NCI-H1092 treated with DMSO at 0.1 percent for 48 hours (cell line): ENCODE measurements at regions not wholly inside any gene's neighbourhood (a gene's known extent, or its start where the extent isn't known, plus 50 kb on each side); places are given as distances from the start of the nearest gene placed in this dataset.
A peak's percentile ranks its signal among the peaks of the same experiment; 100 is the strongest.

Source experiments
- DNase-seq: peaks from one replicate; lab custom pipeline; 2025; lab: John Stamatoyannopoulos, UW

DNA sequence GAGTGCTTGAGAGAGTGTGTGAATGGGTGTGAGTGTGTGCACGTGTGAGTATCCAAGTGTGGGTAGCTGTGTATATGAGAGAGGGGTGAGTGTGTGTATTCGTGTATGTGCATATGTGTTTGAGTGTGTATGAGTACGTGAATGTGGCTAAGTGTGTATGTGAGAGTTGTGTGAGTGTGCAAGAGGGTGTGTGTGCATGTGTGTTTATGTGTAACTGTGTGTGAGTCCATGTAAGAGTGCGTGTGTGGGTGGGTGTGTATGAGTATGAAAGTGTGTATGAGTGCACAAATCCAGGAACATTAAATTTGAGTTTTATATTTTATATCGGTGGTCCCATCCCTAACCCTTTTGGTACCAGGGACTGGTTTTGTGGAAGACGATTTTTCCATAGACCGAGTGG lies 156.4 kb downstream of the TENT4A start:
- no peak for DNase-seq

DNA sequence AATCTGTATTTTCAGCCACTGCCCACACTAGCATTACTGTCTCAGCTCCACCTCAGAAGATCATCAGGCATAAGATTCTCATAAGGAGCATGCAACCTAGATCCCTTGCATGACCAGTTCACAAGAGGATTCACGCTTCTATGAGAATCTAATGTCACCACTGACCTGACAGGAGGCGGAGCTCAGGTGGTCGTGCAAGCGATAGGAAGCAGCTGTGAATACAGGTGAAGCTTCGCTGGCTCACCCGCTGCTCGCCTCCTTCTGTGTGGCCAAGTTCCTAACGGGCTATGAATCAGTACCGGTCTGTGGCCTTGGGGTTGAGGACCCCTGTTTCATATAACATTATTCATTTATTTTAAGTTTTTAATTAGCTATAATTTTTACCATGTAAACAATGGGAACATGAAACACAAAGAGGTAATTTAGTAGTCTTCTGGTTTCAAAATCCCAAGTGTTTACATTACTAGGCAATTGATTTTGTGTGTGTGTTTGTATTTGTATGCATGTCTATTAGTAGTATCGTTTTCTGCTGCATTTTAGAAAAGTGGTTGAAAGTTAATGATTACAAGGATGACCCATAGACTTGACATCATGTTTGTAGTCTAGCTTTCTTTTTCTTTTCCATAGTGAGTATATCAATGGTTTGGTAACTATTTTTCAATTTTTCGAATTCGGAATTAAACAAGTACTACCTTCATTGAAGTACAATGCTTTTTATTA lies 159.4 kb downstream of the TENT4A start:
- DNase-seq, result no peak

- no peak for DNase-seq
These were observed 160.1 kb downstream of the TENT4A start for GRCh38 chr5:6873359-6873758.

DNA sequence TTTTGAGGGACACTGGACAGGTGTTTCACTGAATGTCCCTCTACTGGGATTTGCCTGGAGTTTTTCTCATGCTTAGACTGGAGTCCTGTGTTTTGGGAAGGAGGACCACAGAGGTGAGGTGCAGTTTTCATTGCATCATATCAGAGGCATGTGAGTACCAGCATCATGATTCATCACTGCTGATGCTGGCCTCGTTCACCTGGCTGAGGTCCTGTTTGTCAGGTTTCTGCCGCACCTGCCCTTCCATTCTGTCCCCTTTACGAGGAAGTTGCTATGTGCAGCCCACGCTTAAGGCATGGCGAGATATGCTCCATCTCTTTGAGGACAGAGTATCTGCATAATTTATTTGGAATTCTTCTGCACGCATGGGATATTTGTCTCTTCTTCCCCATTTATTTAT lies 162.1 kb downstream of the TENT4A start:
- no peak for DNase-seq

GRCh38 chr5:6877986-6878828 lies 165.0 kb downstream of the TENT4A start:
- DNase-seq, result no peak

GRCh38 chr5:6885581-6885980 lies 172.3 kb downstream of the TENT4A start:
- DNase-seq, result no peak

DNA sequence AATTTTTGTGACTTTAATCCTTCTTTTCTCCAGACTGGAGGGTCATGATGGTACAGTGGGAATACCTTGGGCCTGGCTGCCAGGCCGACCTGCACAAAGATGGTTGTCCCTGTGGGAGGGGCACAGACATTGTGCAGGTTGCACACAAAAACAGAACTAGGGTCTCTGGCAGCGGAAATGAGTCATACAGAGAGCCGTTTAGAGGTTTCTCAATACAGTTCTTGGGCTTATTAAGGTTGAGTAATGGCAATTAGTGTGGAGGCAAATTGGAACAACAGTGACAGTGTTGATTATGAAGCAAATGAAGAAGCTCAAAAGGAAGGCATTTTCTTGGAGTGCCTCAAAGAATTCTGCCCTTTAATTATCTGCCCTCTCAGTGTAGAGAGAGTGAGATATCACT lies 173.6 kb downstream of the TENT4A start:
- no peak for DNase-seq

GRCh38 chr5:6889030-6889429 lies 175.8 kb downstream of the TENT4A start:
- DNase-seq, result no peak

DNA sequence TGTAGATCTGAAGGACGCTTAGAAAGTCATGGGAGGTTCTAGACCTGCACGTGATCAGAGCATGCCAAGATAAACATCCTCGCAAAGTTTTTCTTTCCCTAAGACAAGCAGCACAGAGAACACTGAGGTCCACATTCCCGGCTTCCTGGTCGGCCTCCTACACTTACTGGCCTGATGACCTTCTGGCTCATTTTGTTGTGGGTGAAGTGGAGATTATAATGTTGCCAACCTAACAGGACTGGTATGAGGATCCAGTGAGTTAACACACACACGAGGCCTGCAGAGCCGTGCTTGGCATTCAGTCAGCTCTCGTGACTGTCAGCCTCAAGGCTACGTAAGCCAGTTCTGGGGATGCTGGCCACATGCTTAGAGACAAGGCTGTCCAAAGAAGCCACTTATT lies 186.0 kb downstream of the TENT4A start:
- peak; percentile 73 for DNase-seq

GRCh38 chr5:6900247-6901227 lies 187.3 kb downstream of the TENT4A start:
- peak; percentile 99 for DNase-seq

DNA sequence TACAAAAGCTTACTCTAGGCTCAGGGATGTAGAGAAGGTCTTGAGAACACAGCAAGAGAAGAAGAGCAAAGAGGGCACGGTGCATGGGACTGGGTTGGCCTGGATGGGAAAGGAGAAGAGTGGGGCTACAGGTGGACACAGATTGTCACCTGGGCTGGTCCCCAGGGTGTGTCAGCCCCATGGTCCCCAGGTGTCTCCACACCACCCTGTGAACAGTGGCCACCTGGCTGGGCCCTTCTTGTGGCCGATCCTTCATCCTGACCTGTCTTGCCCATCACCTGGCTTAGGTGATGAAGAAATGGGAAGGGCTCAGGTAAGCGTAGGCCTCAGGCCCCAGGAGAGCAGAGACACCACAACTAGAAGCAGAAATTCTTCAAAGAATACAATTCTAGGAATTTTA lies 188.9 kb downstream of the TENT4A start:
- peak; percentile 33 for DNase-seq

GRCh38 chr5:6902597-6902996 lies 189.4 kb downstream of the TENT4A start:
- DNase-seq, result peak; percentile 86

DNA sequence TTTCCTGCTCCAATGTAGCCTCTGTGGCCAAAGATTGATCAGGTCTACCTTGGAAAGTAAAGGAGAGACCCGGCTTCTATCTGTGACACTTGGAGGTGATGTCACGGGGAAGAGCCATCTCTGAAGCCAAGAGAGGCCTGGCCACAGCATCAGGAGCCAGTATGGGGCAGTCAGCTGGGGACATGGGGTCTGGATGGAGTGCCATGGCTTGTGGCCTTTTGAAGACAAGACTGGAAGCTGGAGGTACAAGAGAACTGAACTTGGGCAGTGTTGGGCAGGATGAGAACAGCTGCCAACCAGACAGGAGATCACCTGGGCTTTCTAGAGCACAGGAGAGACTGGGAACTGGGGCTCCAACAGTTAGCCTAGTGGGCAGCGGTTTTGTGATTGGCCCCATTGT lies 190.7 kb downstream of the TENT4A start:
- no peak for DNase-seq

DNA sequence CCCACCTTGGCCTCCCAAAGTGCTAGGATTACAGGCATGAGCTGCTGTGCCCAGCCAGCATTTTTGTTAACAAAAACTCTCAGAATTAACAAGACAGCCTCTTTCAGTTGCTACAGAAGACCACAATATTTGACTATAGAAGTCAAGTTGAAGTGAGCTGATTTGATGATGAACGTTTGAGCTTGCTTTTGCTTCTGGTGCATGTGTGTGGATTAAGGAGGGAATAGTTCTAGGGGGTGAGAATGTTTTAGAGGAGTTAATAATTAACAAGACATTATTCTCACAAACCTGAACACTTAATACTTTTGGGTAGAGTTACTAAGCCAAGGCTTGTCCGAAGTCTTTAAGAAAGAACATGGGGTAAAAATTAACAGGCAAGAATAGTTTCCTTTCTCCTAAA lies 191.6 kb downstream of the TENT4A start:
- no peak for DNase-seq

- DNase-seq, result no peak
These were observed 192.2 kb downstream of the TENT4A start for GRCh38 chr5:6905423-6905822.

GRCh38 chr5:6905883-6906282 lies 192.7 kb downstream of the TENT4A start:
- no peak for DNase-seq

DNA sequence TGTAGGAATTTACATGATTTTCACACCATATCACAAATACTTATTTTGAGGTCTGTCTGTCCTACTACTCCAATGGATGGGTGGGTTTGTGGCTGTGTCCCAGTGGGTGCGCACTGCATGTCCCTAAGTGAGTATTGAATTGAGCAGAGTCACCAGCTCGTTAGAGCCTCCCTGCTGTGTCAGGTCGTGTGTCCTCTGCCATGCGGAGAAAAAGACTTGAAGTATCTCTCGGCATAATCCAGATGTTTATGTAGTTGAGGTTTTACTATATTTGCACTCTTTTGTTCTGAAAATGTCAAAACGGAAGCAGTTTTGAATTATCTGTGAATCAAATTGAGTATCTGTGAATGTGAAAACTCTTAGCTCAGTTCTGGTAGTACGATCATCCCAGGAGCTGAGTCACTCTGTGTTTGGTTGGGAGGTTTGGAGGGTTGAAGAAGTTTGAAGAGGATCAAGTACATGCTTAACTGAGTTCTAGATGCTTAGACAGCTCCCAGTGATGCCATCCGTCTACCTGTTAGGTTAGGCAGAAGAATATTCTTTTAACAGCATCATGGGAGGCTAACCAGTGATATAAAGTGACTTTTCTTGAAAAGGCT lies 194.2 kb downstream of the TENT4A start:
- DNase-seq, result no peak

DNA sequence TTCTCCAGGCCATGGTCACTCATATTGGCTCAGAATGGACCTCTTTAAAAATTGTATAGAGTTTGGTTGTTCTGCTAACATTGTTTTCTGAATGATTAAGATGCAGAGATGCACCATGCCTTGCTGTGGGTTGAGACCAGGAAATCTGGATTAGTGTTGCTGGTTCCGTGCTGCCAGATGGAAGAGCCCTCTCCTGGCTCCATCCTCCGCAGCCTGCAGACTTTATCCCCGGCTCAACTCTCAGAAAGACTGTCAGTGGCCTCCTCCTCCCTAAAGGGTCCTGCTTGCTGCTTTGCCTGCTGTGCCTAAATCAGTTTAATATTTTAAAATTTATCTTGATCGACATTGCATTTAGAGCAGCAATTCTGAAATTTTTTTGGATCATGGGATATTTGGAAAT lies 196.7 kb downstream of the TENT4A start:
- DNase-seq, result no peak

DNA sequence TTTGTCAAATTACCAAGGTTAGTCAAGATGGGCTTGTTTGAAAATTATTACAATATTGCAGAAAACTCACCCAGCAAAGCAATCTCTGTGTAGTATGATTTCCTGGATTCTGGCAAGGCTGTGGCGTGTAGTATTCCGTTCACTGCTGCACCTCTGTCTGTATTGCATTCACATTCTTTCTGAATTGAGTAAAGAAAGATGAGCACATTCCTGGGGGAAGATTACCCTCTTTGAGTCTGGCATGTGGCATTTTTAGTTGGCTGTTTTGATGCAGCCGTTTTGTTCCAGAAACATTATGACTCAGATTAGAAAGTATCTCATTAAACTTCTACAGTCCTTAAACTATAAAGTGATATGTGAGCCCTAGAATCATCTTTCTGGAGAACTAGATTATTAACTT lies 197.7 kb downstream of the TENT4A start:
- no peak for DNase-seq

DNA sequence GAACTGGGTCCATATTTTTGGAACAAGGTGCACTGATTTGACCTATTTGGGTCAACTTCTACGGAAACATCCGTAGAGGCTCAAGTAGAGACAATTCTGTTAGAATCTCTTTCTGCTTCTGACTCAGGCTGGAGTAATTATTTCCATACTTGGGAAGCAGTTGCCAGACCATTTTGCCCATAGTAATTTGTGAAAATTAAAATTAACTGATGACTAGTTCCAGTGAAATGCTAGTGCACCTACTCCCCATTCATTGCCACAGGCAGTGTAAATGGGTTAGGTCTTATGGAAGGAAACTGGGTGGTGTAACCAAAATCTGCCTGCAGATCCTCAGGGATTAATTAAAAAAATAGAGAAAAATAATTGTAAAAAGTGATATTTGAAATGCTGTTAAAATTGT lies 201.1 kb downstream of the TENT4A start:
- no peak for DNase-seq

- no peak for DNase-seq
These were observed 202.3 kb downstream of the TENT4A start for GRCh38 chr5:6915574-6915973.

DNA sequence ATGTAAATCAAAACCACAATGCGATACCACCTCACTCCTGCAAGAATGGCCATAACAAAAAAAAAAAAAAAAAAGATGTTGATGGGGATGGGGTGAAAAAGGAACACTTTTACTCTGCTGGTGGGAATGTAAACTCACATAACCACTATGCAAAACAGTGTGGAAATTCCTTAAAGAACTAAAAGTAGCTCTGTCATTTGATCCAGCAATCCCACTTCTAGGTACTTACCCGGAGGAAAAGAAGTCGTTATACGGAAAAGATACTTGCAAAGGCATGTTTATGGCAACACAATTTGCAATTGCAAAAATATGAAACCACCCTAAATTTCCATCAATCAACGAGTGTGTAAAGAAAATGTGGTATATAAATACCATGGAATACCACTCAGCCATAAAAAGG lies 205.0 kb downstream of the TENT4A start:
- DNase-seq, result no peak
